ENCODE measurements at regions not wholly inside any gene's neighbourhood (a gene's known extent, or its start where the extent isn't known, plus 50 kb on each side); places are given as distances from the start of the nearest gene placed in this dataset.

- TF ChIP-seq EZH2 (IDR thresholded peaks at IDR 0.05) (no peak), CTCF (IDR thresholded peaks at IDR 0.05) (no peak), EZH2phosphoT487 (IDR thresholded peaks at IDR 0.05) (no peak)
Observed at GRCh38 chr15:37395100-37395468, 294.7 kb upstream of the MEIS2 start.

All from neural progenitor cell (in vitro differentiated cells).